SH-SY5Y (cell line): ENCODE measurements at regions not wholly inside any gene's neighbourhood (a gene's known extent, or its start where the extent isn't known, plus 50 kb on each side); places are given as distances from the start of the nearest gene placed in this dataset.

Experiments
- GATA2 ChIP-seq: IDR thresholded peaks from 2 replicates; pipeline ENCODE4 v1.6.1; 2011; ENCODE audit warnings: mild to moderate bottlenecking, low read depth, low read length
- GATA3 ChIP-seq: IDR thresholded peaks from 2 replicates; pipeline ENCODE4 v1.6.1; 2011; ENCODE audit warnings: low read depth, mild to moderate bottlenecking, low read length, moderate library complexity

DNA sequence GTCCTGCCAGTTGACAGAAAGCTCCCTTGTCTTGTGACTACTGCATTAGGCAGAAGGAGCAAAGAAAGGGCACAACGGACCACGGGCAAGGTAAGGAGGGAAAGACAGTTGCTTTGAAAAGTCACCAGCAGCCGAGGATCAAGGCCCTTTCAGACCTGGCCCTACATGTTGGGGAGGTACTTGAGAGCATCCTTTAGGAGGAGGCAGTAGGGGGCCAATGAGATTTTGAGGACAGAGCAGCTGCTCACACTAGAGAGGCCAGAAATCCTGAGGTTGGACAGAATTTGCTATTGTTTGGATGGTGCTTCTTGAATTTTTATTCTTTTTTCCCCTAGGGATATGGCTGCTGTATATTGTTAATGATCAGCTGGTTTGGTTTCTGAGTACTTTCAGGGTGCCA, 135.5 kb upstream of the PZP start:
- TF ChIP-seq GATA2 (no peak), GATA3 (no peak)
